Left renal pelvis (tissue), 4 donors: ENCODE measurements at regions not wholly inside any gene's neighbourhood (a gene's known extent, or its start where the extent isn't known, plus 50 kb on each side); places are given as distances from the start of the nearest gene placed in this dataset.
A peak's percentile ranks its signal among the peaks of the same experiment; 100 is the strongest.

Source experiments
- DNase-seq, 4 donors: peaks; one replicate each; pipeline ENCODE4 v3.0.0-alpha.2; 2013; ENCODE audit warnings: low read depth in 4 of 4, low spot score in 3 of 4

DNA sequence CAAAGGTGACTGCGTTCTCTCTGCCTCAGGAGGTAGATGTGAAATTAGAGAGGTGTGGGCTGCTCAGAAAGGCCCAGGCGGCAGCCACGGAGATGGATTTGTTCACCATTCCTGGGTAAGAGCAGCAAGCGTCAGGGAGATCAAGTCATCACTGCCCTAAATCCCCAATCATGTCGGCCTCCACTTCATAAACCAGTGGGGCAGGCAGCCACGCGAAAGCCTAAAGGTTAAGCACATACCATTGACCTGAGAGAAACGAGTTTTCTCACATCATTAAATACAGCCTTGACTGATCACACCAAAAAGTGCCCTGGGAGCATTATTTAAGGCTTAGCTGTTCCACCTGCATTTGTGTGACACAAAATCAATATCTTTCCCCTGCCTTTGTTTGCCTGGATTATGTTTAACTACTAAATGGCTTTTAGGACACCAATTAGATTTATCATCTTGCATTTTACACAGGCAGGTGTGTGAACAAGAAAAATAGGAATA lies 50.7 kb upstream of the FOXB1 start:
- DNase-seq = no peak

DNA sequence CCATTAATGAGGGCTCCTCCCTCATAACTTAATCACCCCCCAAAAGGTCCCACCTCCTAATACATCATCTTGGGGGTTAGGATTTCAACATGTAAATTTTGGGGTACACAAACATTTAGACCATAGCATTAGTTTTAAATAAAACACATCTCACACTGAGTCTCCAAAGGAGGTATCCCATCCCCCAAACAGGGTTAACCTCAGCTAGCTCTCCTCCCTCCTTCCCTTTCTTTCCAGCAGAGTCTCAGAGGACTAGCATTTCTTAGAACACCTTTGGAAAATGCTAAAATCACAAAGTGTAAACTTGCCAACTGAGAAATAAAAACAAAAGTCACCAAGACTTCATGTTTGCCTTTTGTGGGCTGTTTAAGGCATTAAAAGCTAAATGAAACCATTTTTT lies 51.2 kb upstream of the FOXB1 start:
- no peak for DNase-seq

DNA sequence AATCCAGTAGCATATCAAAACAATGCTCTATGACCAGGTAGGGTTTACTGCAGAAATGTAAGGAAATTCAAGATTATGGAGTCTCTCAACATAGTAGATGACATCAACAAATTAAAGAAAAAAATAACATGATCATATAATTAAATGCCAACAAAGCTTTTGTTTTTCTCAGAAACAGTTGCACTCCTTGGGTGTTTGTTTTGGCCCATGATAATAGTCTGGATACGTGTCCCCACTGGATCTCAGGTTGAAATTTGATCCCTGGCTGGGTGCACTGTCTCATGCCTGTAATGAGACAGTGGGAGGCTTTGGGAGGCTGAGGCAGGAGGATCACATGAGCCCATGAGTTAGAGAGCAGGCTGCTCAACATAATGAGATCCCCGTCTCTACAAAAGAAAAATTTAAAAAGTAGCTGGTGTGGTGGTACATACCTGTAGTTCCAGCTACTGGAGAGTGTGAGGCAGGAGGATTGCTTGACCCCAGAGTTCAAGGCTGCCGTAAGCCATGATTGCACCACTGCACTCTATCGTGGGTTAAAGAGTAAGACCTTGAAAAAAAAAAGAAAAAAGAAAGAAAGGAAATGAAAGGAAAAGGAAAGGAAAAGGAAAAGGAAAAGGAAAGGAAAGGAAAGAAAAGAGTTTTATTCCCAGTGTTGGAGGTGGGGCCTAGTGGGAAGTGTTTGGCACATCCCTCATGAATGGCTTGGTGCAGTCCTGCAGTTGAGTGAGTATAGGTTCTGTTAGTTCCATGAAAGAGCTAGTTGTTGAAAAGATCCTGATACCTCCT lies 53.3 kb upstream of the FOXB1 start:
- DNase-seq = no peak

DNA sequence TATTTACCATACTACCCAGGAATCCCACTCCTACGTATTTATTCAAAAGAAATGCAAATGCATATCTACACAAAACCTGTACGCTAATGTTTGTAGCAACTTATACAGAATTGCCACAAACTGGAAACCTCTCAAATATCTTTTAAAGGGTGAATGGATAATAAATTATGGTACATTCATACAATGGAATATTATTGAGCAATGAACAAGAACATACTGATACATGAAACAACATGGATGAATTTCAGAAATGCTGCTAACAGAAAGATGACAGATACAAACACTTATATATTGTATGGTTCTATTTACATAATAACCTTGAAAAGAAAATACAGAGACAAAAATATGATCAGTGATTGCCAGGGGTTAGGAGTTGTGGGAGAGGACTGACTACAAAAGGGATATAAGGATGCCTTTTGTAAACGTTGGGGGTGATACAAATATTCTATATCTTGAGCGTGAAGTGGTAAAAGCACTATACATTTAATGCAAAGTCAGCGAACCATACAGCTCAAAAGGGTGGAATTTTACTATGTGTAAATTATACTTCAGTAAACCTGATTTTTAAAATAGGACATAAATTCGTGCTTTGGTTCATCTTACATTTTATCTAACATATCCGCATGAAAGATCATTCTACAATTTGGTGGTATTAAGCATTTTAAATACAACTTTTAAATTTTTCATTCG lies 55.0 kb upstream of the FOXB1 start:
- no peak for DNase-seq

DNA sequence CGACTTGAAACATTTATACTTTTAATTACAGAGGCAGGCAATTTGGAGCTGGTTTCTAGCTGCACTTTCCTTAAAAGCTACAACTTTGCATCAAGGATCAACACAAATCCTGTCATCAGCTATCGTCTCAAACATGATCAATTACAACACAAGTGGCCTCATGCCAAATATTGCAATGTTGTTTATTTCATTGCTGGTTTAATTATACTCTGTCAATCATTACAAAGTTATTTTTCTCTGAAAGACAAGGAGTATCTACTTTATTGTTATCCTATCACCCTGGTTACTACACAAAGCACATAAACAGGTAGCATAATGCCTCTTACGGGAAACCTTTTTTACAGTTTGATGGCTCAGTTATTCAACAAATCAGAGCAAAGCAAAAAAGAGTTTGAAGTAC lies 58.0 kb upstream of the FOXB1 start:
- DNase-seq = no peak

DNA sequence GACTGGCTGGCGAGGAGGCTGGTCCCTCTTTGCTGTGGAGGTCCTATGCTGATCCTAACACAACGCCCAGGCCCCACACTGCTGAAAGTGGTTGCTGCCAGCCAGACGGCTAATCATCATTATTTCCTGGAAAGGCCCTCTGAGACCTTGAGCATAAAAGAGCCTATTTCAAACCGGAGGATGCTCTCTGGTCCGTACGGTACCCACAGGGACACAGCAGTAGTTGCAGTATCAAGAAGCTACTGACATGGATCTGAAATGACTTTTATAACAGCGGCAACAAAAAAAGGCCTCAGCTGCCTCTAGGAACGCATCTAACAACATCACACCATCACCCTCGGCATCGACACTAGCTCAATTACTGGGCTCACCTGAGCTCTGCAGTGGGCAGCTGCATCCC lies 59.1 kb upstream of the FOXB1 start:
- DNase-seq = no peak

DNA sequence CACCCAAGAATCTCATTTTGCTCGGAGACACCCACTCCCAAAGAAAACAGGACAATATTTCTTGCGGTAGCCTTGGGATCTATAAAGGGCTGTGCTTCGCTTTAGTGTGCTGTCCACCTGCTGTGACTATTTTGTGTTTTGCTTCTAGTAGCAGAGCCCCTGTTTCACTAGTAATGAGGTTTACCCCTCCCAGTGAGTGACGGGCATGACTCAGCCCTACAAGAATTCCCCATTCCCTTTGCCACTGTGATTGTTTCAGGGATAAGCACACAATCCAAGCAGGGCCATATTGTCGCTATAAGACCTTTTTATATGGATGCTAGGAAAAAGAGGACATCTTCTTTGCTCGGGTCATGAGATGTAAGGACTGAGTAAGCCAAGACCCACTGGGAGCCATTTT lies 62.5 kb upstream of the FOXB1 start:
- no peak for DNase-seq

DNA sequence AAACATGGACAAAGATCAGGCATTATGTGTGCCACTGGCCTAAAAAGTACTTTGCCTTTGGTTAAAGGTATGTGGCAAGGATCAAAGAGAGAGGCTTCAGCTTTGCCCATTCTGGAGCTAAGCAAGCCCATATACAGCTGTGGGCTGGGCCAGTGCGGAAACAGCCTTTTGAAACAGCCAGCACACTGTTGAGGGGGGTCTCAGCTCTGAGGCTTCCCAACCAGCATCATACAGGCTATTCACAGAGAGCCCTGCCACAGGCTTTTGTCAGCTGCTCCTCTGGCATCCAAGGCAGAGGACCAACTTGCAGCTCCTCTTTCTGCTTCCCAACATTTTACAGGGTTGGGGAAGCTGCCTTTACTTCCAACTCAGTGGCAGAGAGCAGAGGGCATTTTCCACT lies 63.2 kb upstream of the FOXB1 start:
- DNase-seq = no peak

DNA sequence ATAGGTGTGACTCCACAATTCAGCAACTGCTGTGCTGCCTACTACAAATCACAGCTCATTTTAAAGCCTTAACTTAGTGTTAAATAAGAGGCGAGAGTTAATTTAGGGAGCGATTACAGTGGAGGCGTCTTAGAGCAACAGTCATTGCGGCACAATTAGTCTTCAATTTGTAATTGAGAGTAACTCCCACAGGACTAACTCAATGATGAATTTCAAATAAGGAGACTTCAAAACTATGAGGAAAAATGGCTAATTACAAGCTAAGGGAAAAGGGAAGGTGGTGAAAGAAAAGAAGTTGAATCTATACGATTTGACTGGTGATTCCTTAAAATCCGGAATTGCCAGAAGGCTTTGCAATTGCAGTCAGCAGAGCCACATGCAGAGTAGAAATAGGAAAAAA lies 63.7 kb upstream of the FOXB1 start:
- DNase-seq = no peak

DNA sequence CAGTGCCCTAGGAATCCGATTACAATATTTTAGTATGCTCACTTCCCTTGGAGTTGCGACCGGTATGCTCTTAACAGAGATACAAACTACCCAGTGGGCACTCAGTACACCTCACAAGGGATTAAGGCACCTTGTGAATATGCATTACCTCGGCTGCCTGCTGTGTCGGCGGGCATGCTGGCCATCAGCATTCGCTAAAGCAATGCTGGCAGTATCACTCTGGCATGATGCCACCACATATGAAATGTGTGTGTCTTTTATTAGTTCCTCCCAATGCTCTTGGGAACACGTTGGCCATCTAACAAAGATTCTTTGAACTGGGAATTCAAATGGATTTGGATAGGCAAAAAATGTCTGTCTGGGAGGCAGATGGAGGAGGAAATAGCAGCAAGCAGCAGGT lies 67.4 kb upstream of the FOXB1 start:
- no peak for DNase-seq

DNA sequence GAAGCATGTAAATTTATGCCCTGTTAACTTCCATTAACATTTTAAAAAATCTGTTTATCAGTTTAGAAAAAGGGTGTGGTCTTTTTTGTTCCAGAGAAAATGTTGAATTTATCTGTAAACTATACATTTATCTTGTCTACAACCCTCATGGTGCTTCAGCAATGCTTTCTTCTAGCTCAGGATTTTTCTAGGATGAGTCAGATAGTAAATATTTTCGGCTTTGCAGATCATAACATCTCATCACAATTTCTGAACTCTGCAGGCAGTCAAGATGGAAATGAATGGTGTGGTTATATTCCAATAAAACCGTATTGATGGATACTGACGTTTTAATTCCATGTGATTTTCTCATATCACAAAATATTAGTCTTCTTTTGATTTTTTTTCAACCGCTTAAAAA lies 70.5 kb upstream of the FOXB1 start:
- no peak for DNase-seq

DNA sequence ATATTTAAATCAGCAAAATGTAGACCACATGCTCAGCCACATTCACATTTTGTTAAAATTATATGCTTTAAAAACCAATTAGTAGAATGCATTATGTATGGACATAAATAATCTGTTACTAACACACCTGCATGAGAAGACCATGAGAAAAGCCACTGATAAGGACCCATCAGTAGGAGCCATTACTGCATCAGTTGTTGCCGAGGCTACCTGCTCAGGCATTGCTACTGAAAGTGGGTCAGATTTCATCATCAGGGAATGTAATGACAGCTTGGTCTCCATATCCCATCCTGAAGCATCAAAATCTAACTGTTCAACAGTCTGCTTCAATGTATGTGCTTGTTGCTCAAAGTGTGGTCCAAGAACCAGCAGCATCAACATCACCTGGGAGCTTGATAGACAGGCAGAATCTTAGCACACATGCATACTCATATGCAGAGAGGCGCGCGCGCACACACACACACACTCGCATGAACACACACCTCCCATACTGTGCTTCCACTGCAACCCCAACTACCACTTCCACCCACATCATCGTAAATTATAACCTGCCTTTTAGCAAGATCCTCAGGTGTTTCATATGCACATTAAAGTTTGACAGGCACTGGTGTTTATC lies 72.4 kb upstream of the FOXB1 start:
- DNase-seq = no peak

DNA sequence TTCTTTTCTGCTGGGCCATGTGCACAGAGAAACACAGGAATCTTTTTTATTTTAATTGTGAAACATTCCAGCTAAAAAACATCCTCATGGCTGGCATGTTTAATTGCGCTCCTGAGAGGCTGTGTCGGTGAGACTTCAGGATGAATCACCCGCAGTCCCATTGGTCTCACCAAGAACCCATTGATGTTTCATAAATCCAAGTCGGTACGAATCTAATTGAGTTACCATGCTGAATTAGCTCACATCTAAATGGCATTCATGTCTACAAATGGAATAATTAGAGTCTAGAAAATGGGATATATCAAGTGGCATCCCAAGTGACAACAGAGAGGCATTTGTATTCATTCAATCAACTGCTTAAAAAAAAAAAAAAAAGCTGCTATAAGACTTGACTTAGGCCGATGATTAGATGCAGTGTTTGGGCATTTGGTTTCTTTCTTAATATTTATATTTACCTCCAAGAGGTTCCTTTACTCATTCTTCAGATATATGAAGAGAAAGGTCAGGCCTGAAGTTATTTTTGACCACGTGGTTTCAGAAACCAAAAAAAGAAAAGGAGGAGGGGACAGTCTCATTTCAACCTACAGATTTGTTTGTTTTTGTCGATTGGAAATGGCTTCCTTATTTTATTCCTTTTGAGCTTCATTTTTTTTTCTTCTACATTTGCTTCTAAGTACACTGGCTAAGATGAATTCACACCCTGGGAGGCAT lies 79.1 kb upstream of the FOXB1 start:
- DNase-seq = no peak

DNA sequence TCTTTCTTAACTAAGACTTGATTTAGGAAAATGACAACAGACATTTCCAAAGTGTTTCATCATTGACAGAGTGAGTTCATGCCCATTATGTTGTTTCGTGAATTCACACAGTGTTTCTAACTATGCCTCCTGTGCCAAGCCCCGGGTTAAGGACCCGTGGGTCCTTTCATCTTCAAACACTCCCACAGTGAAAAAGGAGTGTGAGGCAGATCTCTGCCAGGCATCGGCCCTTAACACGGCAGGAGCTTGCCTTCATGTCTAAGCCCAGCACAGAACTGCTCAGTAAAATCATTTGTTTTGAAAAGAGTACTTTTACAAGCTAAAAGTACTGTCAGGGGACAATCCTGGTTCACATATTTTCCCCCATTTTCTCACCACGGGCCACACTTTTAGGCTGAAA lies 80.0 kb upstream of the FOXB1 start:
- no peak for DNase-seq

DNA sequence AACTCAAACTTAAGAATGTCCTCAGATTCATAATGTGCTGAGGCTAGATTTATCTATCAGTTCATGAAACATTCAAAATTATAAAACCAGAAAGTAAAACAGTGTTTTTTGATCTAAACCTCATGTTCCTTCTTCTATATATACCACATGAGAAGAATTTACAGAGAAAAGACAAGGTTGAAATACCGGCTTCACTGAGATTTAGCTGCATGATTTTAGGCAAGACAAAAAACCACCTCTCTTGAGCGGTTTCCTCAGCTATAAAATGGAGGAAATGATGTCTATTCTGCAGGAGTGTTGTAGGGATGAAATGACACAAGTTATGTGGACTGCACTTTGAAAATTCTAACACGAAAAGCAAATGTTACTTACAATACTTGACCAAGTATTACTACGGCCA lies 80.6 kb upstream of the FOXB1 start:
- DNase-seq = no peak

DNA sequence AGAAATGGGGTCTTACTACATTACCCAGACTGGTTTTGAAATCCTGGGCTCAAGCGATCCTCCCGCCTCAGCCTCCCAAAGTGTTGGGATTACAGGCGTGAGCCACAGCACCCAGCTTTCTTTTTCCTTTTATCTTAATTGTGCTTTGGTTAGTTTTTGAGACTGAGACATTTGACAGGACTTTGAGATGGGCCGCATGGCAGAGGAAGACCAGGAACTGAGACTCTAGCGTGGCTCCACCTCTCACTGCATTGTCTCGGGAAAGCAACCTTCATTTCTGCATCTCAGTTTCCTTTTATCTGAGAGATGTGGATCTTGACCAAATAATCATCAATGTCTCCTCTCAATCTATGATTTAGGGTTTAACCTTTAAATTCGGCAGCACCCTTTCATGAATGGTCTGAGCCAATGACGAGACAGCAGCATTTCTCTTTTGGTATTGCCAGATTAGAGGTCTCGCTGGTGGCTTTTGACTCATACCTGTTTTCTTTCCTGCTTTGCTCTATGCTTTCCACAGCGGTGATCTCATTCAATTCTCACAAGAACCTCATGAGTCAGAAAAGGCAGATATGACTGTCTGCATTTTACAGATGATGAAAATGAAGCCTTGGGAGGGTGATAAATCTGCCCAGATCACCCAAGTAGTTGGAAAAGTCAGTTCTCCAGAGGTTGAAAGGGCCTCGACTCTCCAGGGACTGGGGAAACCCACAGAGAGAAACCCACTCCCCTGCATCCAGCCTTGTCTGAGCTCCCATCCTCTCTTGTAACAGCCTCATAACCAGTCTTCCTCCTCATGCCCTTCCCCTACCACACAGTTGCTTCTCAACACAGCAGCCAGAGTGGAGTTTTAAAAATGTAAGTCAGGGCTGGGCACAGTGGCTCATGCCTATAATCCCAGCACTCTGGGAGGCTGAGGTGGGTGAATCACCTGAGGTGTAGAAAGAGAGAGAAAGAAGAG lies 84.8 kb upstream of the FOXB1 start:
- no peak for DNase-seq

DNA sequence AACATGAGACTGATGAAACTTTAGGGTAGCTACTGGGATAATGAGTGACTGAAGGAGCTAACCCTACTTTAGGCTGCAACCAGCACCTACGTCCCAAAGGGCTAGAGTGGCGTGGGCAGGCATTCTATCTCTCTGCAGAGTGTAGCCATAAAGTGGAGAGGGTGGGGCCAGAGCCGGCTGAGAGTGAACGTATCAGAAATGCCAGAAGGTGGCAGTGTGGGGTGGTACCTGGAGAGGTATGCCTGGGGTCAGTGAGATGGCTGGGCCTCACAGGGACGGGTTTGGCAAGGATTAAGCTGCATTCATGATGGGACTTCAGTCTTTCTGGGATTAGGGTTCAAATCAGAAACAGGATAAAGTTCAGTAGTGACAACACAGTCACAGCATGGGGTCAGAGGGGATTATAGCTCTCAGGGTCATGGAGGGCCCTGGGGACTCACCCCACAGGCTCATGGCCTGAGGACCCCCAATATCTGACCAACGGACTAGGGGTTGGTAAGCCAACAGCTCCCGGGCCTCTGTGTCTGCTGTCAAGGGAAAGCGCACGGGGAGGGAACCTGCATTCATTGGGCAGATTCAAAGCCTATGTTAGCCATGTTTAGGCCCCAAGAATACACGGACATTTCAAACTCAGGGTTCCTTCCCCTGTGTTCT lies 86.5 kb upstream of the FOXB1 start:
- peak; percentile 6 to 45 (median 20) for DNase-seq

DNA sequence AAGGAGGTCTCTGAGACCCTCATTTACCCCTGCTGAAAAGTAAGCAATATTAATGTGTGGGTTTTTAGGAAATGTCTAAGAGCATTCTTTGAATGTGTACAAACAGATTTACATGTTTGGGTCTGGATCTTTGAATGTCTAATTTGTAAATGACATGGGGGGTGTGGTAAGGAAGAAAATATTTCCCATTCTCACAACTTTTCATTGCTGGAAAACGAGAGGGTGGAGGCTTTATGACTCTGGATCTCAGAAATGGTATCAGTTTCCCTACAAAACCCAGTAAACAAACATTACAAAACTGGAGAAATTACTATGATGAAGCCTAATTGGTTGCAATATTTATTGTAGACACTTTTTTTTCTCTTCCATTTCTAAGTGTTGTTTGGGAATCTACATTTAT lies 98.1 kb upstream of the FOXB1 start:
- DNase-seq = no peak

DNA sequence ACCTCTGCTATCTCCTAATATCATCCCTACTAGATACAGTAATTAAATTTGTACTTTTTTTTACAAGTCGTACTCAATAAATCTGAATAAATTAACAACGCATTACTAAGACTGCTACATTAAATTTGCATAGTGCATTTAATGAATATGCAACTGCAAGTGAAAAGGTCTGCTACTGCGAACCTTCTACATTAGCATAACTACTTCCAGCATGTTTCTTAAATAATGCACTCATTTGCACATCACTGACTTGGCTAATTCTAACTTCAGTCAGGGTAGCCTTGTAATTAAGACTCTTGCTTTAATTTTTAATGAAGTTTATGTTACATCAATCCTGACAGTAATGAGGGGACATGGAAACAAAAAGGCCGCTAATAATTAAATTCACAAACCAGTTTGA lies 98.9 kb upstream of the FOXB1 start:
- DNase-seq = no peak
